HG03342 (cell line): ENCODE measurements at regions not wholly inside any gene's neighbourhood (a gene's known extent, or its start where the extent isn't known, plus 50 kb on each side); places are given as distances from the start of the nearest gene placed in this dataset.

ENCODE experiments used
- ATAC-seq: cut with Tn5 transposase; IDR thresholded peaks from one replicate; pipeline ENCODE4 v1.9.1; 2021; ENCODE audit warnings: mild to moderate bottlenecking, moderate library complexity; ENCODE audit not compliant: unreplicated experiment

- no peak for ATAC-seq
These were observed 246.6 kb downstream of the LY86 start for GRCh38 chr6:6835223-6835503.

DNA sequence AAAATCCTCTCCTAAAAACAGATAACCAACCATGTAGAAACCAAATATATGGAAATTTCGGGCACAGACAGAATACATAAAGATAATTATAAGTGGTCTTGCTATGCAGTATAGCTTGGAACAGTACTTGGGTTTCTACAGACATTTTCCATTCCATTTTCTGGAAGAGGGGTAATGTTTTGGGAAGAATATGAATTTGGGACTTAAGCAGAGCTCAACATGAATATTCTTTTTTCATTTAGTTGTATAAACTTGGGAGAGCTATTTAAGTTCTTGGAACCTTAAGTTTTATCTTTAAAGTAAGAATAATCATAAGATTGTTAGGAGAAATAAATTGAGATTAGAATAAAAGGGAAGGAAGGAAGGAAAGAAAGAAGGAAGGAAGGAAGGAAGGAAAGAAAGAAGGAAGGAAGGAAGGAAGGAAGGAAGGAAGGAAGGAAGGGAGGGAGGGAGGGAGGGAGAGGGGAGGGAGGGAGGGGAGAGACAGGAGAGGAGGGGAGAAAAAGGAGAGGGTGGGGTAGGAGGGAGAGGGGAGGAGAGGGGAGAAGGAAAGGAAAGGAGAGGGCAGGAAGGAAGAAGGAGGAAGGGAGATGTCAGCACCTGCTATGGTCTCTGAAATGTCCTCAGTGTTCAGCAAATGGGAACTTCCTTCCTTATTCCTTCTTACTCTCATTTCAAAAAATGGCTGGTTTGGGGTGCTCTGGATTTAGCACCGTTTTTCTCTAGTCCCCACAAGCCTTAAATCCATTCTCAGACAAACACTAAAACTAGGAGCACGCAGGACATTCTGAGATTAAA is 248.3 kb downstream of the LY86 start:
- no peak for ATAC-seq

GRCh38 chr6:6837541-6838080 is 249.1 kb downstream of the LY86 start:
- ATAC-seq: no peak

GRCh38 chr6:6840831-6841291 is 252.3 kb downstream of the LY86 start:
- peak; percentile 56 for ATAC-seq

DNA sequence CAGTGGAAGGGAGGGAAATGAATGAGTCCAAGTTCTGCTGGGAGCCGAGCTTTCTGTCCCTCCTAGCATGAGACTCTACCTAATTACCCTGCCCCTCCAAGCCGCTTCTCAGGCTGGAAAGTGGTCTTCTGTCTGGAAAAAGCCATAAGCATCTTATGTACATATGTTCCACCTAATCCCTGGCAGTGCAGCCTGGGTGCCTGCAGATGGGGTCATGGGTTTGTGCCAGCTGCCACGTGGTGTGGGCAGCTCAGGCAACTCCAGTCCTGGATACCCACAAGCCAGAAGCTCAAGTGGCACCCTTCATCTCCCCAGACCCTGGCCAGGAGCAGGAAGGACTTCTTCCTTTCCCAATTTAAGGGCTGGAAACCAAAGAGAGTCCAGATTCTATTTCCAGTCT is 253.1 kb downstream of the LY86 start:
- ATAC-seq: no peak

DNA sequence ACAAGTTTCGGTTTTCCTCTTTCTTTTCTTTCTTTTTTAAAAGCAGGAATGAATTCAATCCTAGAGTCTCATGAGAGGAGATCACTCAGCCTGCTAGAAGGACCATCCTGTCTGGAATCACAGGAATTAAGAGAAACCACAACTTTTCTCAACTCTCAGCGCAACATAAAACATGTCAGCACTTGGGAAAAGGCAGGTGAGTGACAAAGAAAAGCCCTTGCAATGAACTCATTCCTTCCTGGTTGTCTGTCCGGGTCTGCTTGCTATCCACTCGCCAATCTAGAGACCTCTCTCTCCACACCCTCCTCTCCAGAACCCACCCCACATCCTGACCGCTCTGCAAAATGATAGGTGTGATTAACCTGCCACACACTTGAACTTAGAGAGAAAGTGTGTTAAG is 253.8 kb downstream of the LY86 start:
- no peak for ATAC-seq

- no peak for ATAC-seq
These were observed 254.6 kb downstream of the LY86 start for GRCh38 chr6:6843057-6843627.

DNA sequence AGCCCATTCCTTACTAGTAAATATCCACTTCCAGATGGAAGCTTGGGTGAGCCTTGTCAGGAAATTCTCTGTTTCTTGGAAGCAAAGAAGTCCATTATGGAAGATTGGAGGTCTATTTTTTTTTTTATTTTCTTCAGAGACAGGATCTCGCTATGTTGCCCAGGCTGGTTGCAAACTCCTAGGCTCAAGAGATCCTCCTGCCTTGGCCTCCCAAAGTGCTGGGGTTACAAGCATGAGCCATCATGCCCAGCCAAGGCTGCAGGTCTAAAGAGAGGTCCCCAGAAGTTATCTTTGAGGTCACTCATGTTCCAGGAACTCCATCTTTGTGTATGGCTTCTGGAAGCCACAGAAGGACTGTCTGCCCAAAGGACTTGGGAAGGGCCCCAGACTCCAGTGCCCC is 255.3 kb downstream of the LY86 start:
- no peak for ATAC-seq

DNA sequence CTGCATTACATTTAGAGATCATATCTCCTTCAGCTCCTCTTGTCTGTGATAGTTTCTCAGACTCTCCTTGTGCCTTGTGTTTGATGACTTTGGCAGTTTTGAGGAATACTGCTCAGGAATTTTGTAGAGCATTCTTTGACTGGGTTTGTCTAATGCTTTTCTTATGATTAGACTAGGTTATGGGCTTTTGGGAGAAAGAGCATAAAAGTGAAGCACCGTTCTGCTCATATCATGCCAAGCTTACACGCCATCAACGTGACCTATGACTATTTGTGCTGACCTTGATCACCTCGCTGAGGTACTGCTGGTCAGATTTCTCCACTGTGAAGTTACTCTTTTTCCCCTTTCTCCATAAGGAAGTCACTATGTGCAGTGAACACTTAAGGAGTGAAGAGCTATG is 256.0 kb downstream of the LY86 start:
- no peak for ATAC-seq

DNA sequence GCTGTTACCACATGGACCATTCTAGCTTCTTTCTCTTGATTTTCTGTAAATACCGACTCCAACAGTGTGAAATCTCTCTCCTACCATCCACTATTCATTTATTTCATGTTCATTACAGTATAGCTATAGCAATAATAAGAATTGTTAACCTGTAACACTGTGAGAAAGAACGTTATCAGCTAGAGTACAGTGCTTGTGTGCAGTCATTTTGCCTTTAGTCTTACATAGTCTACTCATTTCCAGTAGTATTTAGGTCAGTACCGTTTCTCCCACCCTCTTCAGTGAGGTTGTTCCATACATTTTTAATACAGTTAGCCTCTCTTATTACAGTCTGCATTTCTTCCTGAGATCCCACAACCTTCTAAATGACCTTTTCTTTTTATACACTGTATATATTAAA is 257.1 kb downstream of the LY86 start:
- ATAC-seq: no peak

DNA sequence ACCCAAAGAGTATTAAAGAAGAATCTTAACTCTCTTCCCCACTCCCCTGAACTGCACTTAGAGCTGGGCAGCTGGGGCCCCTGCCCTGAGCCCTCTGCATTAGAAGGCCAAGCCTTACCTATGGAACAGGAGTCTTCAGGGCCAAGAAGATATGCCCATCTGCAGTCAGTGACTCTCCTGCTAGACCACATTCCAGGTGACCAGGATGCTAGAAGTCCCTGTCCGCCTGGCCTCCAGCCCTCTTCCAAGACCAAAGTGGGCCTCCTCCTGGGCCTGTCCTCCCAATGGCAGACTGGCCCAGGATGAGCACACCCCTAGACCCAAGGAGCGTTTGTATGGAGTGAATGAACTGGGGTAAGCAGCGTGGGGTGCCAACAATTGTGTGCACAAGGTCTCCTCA is 259.1 kb downstream of the LY86 start:
- ATAC-seq: no peak

- ATAC-seq: no peak
These were observed 256.5 kb upstream of the RREB1 start for GRCh38 chr6:6851059-6851948.

- no peak for ATAC-seq
These were observed 255.9 kb upstream of the RREB1 start for GRCh38 chr6:6851949-6852261.

DNA sequence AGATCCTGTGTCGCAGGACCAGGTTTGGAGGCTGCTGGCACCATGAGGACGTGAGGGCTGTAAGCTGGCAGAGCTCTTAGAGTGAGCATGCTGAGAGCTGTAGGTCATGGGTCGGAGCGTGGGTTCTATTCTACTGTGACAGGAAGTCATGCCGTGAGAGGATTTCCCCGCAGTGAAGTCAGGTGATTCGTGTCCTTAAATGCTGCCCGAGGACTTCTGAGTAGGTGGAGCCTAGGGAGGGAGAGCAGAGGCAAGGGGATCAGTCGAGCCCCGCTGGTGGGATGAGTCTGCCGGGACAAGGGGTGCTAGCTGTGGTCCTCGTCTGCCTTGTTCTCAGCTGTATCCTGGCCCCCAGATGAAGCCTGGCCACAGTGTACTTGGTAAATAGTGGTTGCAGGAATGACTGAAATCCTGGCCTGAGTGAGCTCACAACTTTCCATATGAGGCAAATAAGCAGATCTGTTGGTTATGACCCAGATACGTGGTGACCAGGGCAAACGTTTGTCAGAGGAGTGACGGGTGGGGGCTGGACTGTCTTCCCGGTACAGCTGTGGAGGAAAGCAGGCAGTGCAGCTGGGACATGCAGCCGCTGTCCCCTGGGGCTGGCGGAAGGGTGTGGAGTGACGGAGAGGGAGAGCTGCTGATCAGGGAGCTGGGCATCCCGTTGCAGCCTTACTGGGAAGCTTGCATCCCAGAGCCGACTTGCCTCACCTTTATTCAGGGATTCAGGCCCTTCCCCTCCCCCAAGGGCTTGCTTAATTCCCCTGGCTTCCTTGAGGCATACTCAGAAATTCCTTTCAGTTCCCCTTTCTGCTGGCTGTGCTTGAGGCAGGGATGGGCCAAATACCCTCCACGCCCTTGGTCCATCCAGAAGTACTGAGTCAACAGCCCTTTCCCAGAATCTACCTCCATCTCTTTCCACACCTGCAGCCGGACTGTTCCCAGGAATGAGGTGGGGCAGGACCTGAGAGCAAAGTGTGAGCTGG is 250.9 kb upstream of the RREB1 start:
- peak; percentile 74 for ATAC-seq

- ATAC-seq: no peak
These were observed 250.2 kb upstream of the RREB1 start for GRCh38 chr6:6857528-6857927.

DNA sequence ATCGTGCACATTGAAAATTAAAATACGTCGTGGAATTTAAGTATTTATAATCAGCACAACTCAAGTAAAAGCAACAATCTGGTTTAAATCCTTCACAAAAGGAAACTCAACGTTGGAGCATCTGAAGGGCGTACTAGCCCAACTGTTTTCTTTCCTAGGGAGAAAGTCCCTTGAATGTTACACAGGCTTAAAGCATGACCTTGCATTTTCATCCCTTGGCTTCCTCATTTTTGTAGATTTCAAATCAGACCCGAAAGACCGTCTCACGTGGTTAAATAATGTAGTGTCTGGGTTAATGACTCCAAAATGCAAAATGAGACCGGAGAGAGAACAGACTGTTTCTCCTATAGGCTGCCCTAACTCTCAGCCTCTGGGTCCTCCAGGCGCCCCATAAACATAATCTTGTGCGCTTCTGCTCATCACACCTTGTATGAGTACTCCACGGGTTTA is 249.2 kb upstream of the RREB1 start:
- no peak for ATAC-seq

DNA sequence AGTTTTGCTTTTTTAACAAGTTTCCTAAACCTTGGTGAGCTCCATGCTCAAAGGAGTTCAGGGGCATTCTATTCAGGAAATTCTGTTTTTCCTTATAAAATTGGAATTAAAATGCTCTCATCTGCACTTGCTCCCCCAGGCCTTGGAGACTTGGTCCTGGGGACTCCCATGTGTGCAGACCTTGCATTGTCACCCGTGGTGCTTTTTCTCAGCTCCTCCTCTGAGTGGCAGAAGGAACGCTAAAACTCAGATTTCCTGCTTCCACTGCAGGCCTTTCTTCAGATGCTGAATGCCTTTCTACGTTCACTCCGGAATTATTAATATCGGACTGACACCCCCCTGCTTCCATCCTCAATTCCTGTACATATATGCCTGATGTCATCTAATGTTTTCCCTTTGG is 248.7 kb upstream of the RREB1 start:
- no peak for ATAC-seq

DNA sequence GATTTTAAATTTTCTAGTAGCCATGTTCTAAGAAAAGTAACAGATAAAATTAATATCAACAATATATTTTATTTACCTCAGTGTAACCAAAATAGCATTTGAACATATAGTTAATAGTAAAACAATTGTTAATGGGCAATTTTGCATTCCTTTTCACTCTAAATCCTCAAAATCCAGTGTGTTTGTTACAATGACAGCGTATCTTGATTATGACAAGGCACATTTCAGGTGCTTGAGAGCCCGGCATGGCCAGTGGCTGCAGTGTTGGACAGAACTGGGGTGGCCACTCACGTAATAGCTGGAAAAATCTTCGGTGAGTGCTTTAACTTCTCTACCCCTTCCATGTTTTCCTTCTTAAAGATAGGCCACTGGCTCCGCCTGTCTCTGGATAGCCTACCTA is 248.0 kb upstream of the RREB1 start:
- no peak for ATAC-seq

DNA sequence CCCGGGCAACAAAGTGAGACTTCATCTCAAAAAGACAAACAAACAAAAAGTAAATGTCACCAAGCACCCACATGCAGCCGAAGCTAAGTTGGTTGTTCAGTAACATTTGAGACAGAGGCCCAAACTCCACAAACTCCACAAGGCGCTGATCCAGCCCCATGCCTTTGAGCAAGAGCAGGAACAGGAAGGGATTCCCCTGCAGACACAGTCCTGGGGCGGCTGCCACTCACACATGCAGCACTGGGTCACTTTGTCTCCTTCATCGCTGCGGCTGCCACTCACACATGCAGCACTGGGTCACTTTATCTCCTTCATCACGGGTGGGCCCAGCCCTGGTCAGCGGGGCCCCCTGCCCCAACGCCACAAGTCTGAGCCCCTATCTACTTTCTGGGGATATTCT is 246.9 kb upstream of the RREB1 start:
- ATAC-seq: no peak

DNA sequence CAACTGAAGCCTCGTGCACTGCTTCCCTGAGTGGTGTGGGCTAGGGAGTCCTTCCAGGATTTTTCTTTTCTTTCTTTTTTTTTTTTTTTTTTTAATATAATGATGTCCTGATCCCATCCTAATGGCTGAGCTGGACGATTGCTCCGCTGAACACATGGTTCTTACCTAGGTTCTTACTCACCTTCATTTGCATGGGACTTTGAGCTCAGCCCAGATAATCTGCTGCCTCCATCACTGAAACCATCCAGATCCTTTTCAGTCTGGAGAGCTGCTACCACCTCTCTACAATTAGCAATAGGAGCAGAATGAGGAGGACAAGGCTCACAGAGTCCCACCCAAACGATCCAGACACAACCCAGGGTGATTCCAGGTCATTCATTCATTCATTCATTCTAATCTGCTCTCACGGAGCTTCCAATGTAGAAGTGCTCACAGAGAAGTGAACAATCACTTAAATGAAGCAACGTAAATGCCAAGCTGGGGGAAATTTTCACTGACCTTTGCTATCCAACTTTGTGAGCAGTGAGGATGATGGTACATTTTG is 246.3 kb upstream of the RREB1 start:
- no peak for ATAC-seq
